Left ventricle myocardium inferior (tissue), 1 donor: ENCODE measurements at regions not wholly inside any gene's neighbourhood (a gene's known extent, or its start where the extent isn't known, plus 50 kb on each side); places are given as distances from the start of the nearest gene placed in this dataset.

Source experiments
- DNase-seq: peaks from one replicate; pipeline ENCODE4 v3.0.0-alpha.2; 2020
- H3K27ac ChIP-seq: fragments of 200-600 bp; replicated peaks from 2 replicates; pipeline ENCODE4 v1.8.0; 2021
- H3K27me3 ChIP-seq: fragments of 200-600 bp; 2 replicates; pipeline ENCODE4 v1.8.0; 2021; ENCODE audit warnings: low read depth
- H3K36me3 ChIP-seq: fragments of 200-600 bp; 2 replicates; pipeline ENCODE4 v1.8.0; 2021
- H3K4me1 ChIP-seq: fragments of 200-600 bp; 2 replicates; pipeline ENCODE4 v1.8.0; 2021
- H3K4me3 ChIP-seq: fragments of 200-600 bp; 2 replicates; pipeline ENCODE4 v1.8.0; 2021; ENCODE audit warnings: mild to moderate bottlenecking, moderate library complexity
- H3K9me3 ChIP-seq: fragments of 200-600 bp; replicated peaks from 2 replicates; pipeline ENCODE4 v1.8.0; 2021
- CTCF ChIP-seq: fragments of 200-600 bp; IDR thresholded peaks from 2 replicates; pipeline ENCODE4 v1.8.0; 2021; ENCODE audit warnings: antibody characterized with exemption, mild to moderate bottlenecking, borderline replicate concordance
- intact Hi-C: fragments of 100-400 bp; cut with micrococcal nuclease; formaldehyde crosslinking; loops from one replicate; pipeline ENCODE4 v1.11.0; 2022
- donor health status: DM: no; HTN: yes; CAD: no; lungs with severe emphysema.

GRCh38 chr1:193729429-193729828, 543.0 kb upstream of the B3GALT2 start:
- TF ChIP-seq CTCF = no peak
- H3K27ac ChIP-seq = no peak overlapping the region
- no peaks in the 10 kb centered on the region for H3K36me3 ChIP-seq
- H3K4me3 ChIP-seq = no peak overlapping the region
- intact Hi-C loops = no loop called here
- H3K4me1 ChIP-seq = no peaks in the 10 kb centered on the region
- no peaks in the 10 kb centered on the region for H3K27me3 ChIP-seq
- no peak for DNase-seq
- H3K9me3 ChIP-seq = no peaks in the 10 kb centered on the region

- Histone ChIP-seq H3K27ac (no peak overlapping the region), H3K36me3 (no peaks in the 10 kb centered on the region), H3K4me1 (no peaks in the 10 kb centered on the region), H3K9me3 (peaks cover 4% of the 10 kb centered on the region), H3K4me3 (no peak overlapping the region), H3K27me3 (no peaks in the 10 kb centered on the region)
- no peak for TF ChIP-seq CTCF
- no peak for DNase-seq
- intact Hi-C loops = no loop called here
Measured at GRCh38 chr1:193727850-193728249, 541.4 kb upstream of the B3GALT2 start.

GRCh38 chr1:193726722-193727121, 540.3 kb upstream of the B3GALT2 start:
- no peaks in the 10 kb centered on the region for H3K36me3 ChIP-seq
- H3K27me3 ChIP-seq = no peaks in the 10 kb centered on the region
- H3K4me3 ChIP-seq = no peak overlapping the region
- no peak for DNase-seq
- no peak for TF ChIP-seq CTCF
- peaks cover 4% of the 10 kb centered on the region for H3K9me3 ChIP-seq
- no peaks in the 10 kb centered on the region for H3K4me1 ChIP-seq
- intact Hi-C loops = no loop called here
- H3K27ac ChIP-seq = no peak overlapping the region

GRCh38 chr1:193712392-193712791, 526.0 kb upstream of the B3GALT2 start:
- TF ChIP-seq CTCF = no peak
- Histone ChIP-seq H3K9me3 (no peaks in the 10 kb centered on the region), H3K4me1 (no peaks in the 10 kb centered on the region), H3K27me3 (no peaks in the 10 kb centered on the region), H3K36me3 (no peaks in the 10 kb centered on the region), H3K4me3 (no peak overlapping the region), H3K27ac (no peak overlapping the region)
- no peak for DNase-seq
- intact Hi-C loops = no loop called here

- no peak for DNase-seq
Measured at GRCh38 chr1:193709607-193710006, 523.2 kb upstream of the B3GALT2 start.

More at GRCh38 chr1:193709607-193710006, 523.2 kb upstream of the B3GALT2 start:
- H3K4me3 ChIP-seq = no peak overlapping the region
- no peak for TF ChIP-seq CTCF
- no peaks in the 10 kb centered on the region for H3K9me3 ChIP-seq
- H3K4me1 ChIP-seq = no peaks in the 10 kb centered on the region
- H3K27ac ChIP-seq = no peak overlapping the region
- intact Hi-C loops = no loop called here
- H3K27me3 ChIP-seq = no peaks in the 10 kb centered on the region
- H3K36me3 ChIP-seq = no peaks in the 10 kb centered on the region
